ENCODE measurements at regions not wholly inside any gene's neighbourhood (a gene's known extent, or its start where the extent isn't known, plus 50 kb on each side); places are given as distances from the start of the nearest gene placed in this dataset.

DNA sequence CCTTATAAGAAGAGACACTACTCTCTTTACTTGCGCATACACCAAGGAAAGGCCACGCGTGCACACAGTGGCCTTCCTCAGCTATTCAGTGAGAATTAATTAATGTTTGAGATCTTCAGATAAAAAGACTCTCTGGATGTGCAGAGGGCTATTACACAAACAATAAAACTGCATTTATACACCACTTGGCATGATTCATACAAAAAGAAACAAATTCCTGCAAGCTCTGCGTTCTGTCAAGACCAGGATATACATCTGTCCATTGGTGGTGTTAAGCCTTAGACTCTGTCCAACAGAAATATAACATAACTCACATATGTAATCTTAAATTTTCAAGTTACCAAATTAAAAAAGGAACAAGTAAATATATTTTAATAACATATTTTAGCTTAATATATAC lies 55.2 kb upstream of the TSC22D2 start:
- H3K9me3 ChIP-seq (ENCODE audit: control insufficient read depth, low read depth, low read length) = no peaks in the 10 kb centered on the region
- H2BK120ac ChIP-seq (ENCODE audit: low read depth, low read length, poor library complexity, severe bottlenecking) = no peak overlapping the region
- H3K4me1 ChIP-seq (ENCODE audit: insufficient read depth, low read length) = peaks cover 2% of the 10 kb centered on the region; the same call in 1 of the 2 replicates
- no peak overlapping the region for H2BK5ac ChIP-seq (ENCODE audit: insufficient read length, low read length)
- H2BK15ac ChIP-seq (ENCODE audit: low read depth, low read length) = no peak overlapping the region
- no peak overlapping the region for H3K14ac ChIP-seq (ENCODE audit: insufficient read depth, low read length)
- Mint-ChIP-seq H3K4me3 (no peak overlapping the region), H3K4me1 (peaks cover 30 to 32% of the 10 kb centered on the region in 2 experiments), H3K27me3 (ENCODE audit: low read depth) (no peaks in the 10 kb centered on the region), H3K36me3 (ENCODE audit: insufficient read depth in 1 of 3, low read depth in 3 of 3) (no peaks in the 10 kb centered on the region), H3K9me3 (no peaks in the 10 kb centered on the region), H3K27ac (no peak overlapping the region)
- H4K20me1 ChIP-seq (ENCODE audit: control insufficient read depth, insufficient read depth, insufficient read length) = no peaks in the 10 kb centered on the region
- no peak overlapping the region for H2BK20ac ChIP-seq (ENCODE audit: low read depth, low read length, poor library complexity, severe bottlenecking)
- H2AFZ ChIP-seq (ENCODE audit: low read length) = no peak overlapping the region
- H3K27me3 ChIP-seq (ENCODE audit: insufficient read depth, low read length) = no peaks in the 10 kb centered on the region
- no peak overlapping the region for H3T11ph ChIP-seq (ENCODE audit: low read length)
- H3K4me2 ChIP-seq (ENCODE audit: insufficient read depth, insufficient read length, low read length) = no peak overlapping the region
- H4K8ac ChIP-seq (replicated peaks; ENCODE audit: insufficient read length, low read depth, low read length) = no peak overlapping the region
- H4K5ac ChIP-seq (ENCODE audit: insufficient read length, low read depth, low read length) = no peak overlapping the region
- no peaks in the 10 kb centered on the region for H3K23me2 ChIP-seq (ENCODE audit: insufficient read length, low read depth, low read length, poor library complexity, severe bottlenecking)
- H3K56ac ChIP-seq (ENCODE audit: insufficient read length, low read depth, low read length) = no peak overlapping the region
- no peak overlapping the region for H3K4ac ChIP-seq (ENCODE audit: low read depth, low read length)
- WGBS (ENCODE audit: extremely low coverage, insufficient read length, low lambda C conversion rate) = no CpG with 5 or more reads among the region's 4 CpGs
- no peak overlapping the region for H3K27ac ChIP-seq (ENCODE audit: insufficient read length, low read depth, low read length)
- H3K23ac ChIP-seq (ENCODE audit: insufficient read length, low read depth, low read length) = no peak overlapping the region
- H4K91ac ChIP-seq (ENCODE audit: insufficient read length, low read depth, low read length) = no peak overlapping the region
- no peak overlapping the region for H2BK12ac ChIP-seq (ENCODE audit: insufficient read length, low read depth, low read length)
- H3K18ac ChIP-seq (ENCODE audit: insufficient read length, low read depth, low read length) = no peak overlapping the region
- no peak overlapping the region for H3K9ac ChIP-seq (ENCODE audit: extremely low read depth, insufficient read length, low read length)
- DNase-seq = no peak
- TF ChIP-seq, protein P1, sequence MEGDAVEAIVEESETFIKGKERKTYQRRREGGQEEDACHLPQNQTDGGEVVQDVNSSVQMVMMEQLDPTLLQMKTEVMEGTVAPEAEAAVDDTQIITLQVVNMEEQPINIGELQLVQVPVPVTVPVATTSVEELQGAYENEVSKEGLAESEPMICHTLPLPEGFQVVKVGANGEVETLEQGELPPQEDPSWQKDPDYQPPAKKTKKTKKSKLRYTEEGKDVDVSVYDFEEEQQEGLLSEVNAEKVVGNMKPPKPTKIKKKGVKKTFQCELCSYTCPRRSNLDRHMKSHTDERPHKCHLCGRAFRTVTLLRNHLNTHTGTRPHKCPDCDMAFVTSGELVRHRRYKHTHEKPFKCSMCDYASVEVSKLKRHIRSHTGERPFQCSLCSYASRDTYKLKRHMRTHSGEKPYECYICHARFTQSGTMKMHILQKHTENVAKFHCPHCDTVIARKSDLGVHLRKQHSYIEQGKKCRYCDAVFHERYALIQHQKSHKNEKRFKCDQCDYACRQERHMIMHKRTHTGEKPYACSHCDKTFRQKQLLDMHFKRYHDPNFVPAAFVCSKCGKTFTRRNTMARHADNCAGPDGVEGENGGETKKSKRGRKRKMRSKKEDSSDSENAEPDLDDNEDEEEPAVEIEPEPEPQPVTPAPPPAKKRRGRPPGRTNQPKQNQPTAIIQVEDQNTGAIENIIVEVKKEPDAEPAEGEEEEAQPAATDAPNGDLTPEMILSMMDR (conservative IDR thresholded peaks at IDR 0.05) = no peak
- H3K79me2 ChIP-seq (ENCODE audit: insufficient read depth, low read length) = no peaks in the 10 kb centered on the region
- H2AK5ac ChIP-seq (ENCODE audit: insufficient read length, low read length) = no peak overlapping the region
- no peaks in the 10 kb centered on the region for H3K79me1 ChIP-seq (ENCODE audit: insufficient read depth, low read depth, low read length, poor library complexity, severe bottlenecking)
